Cardiac fibroblast (primary cell): ENCODE measurements at regions not wholly inside any gene's neighbourhood (a gene's known extent, or its start where the extent isn't known, plus 50 kb on each side); places are given as distances from the start of the nearest gene placed in this dataset.

Experiments used
- DNase-seq, 2 donors: peaks; one replicate each; pipeline versions ENCODE4 v3.0.0 to v3.0.0-alpha.2; 2010; ENCODE audit warnings: low read depth in 2 of 2
- H3K4me3 ChIP-seq, 2 donors: replicated peaks in 1 of 2; 1 replicate in 1 of 2; 2 replicates in 1 of 2; pipeline ENCODE4 v1.5.1; 2011; ENCODE audit warnings: low read depth in 2 of 2, low read length in 2 of 2, mild to moderate bottlenecking in 2 of 2, moderate library complexity in 1 of 2
- CTCF ChIP-seq: IDR thresholded peaks from one replicate; pipeline ENCODE4 v1.5.1; 2011; ENCODE audit warnings: low read depth, mild to moderate bottlenecking, low read length, inconsistent platforms

GRCh38 chr12:19572920-19573558, 133.7 kb downstream of the AEBP2 start:
- no peak overlapping the region for H3K4me3 ChIP-seq
- TF ChIP-seq CTCF = peak; percentile 43
- DNase-seq = peak; percentile 63 to 73

- no peak overlapping the region for H3K4me3 ChIP-seq
- DNase-seq = no peak
- TF ChIP-seq CTCF = no peak
These were observed 134.6 kb downstream of the AEBP2 start for GRCh38 chr12:19573866-19574265.

- no peak overlapping the region for H3K4me3 ChIP-seq
- TF ChIP-seq CTCF = no peak
- no peak for DNase-seq
These were observed 135.3 kb downstream of the AEBP2 start for GRCh38 chr12:19574601-19575000.

- DNase-seq = peak; percentile 76 to 82
- TF ChIP-seq CTCF = no peak
- no peak overlapping the region for H3K4me3 ChIP-seq
These were observed 136.3 kb downstream of the AEBP2 start for GRCh38 chr12:19575337-19576243.

GRCh38 chr12:19576506-19577280, 137.4 kb downstream of the AEBP2 start:
- H3K4me3 ChIP-seq = no peak overlapping the region
- no peak for DNase-seq
- no peak for TF ChIP-seq CTCF

GRCh38 chr12:19577281-19577530, 137.9 kb downstream of the AEBP2 start:
- DNase-seq = no peak
- H3K4me3 ChIP-seq = no peak overlapping the region
- TF ChIP-seq CTCF = no peak
